PFSK-1 (cell line): ENCODE measurements at regions not wholly inside any gene's neighbourhood (a gene's known extent, or its start where the extent isn't known, plus 50 kb on each side); places are given as distances from the start of the nearest gene placed in this dataset.

Experiments
- POLR2AphosphoS5 ChIP-seq: IDR thresholded peaks from 2 replicates; pipeline ENCODE4 v1.6.1; 2012; ENCODE audit warnings: low read depth, mild to moderate bottlenecking, control low read depth, low read length, moderate library complexity
- SIN3A ChIP-seq: IDR thresholded peaks from 2 replicates; pipeline ENCODE4 v1.6.1; 2012; ENCODE audit warnings: mild to moderate bottlenecking, low read length, moderate library complexity, borderline replicate concordance; ENCODE audit not compliant: insufficient read depth
- TAF1 ChIP-seq: IDR thresholded peaks from 2 replicates; pipeline ENCODE4 v1.6.1; 2012; ENCODE audit warnings: low read length, control low read depth, borderline replicate concordance; ENCODE audit not compliant: insufficient read depth
- TF ChIP-seq, protein P1 (sequence below), 2 experiments: IDR thresholded peaks; 2 replicates each; pipeline versions ENCODE4 v1.6.1 to v1.8.0; 2011 to 2012; ENCODE audit warnings: low read depth in 2 of 2, low read length in 2 of 2, control low read depth in 1 of 2, inconsistent platforms in 1 of 2, mild to moderate bottlenecking in 1 of 2, moderate library complexity in 1 of 2; ENCODE audit not compliant: insufficient read depth in 1 of 2

DNA sequence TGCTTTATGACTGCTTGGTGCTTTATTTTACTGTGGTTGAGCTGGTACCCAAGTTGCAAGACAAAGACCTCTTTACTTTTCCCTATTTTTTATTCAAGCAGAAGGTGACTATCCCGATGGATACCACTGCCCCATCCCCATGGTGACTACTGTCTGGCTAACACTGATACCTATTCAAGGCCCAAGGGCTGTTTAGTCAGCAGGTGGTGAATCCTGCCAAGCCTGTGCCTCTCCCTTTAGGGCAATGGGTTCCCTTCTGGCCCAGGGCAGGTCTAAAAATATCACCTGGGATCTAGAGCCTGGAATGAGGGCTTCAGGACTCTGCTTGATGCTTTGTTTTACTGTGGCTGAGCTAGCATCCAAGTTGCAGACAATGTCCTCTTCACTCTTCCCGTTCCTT is 510.0 kb upstream of the GRAMD2B start:
- TF ChIP-seq POLR2AphosphoS5 (no peak), TAF1 (no peak), SIN3A (no peak)
- TF ChIP-seq, protein P1, sequence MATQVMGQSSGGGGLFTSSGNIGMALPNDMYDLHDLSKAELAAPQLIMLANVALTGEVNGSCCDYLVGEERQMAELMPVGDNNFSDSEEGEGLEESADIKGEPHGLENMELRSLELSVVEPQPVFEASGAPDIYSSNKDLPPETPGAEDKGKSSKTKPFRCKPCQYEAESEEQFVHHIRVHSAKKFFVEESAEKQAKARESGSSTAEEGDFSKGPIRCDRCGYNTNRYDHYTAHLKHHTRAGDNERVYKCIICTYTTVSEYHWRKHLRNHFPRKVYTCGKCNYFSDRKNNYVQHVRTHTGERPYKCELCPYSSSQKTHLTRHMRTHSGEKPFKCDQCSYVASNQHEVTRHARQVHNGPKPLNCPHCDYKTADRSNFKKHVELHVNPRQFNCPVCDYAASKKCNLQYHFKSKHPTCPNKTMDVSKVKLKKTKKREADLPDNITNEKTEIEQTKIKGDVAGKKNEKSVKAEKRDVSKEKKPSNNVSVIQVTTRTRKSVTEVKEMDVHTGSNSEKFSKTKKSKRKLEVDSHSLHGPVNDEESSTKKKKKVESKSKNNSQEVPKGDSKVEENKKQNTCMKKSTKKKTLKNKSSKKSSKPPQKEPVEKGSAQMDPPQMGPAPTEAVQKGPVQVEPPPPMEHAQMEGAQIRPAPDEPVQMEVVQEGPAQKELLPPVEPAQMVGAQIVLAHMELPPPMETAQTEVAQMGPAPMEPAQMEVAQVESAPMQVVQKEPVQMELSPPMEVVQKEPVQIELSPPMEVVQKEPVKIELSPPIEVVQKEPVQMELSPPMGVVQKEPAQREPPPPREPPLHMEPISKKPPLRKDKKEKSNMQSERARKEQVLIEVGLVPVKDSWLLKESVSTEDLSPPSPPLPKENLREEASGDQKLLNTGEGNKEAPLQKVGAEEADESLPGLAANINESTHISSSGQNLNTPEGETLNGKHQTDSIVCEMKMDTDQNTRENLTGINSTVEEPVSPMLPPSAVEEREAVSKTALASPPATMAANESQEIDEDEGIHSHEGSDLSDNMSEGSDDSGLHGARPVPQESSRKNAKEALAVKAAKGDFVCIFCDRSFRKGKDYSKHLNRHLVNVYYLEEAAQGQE (IDR thresholded peaks at IDR 0.05; ENCODE audit: insufficient read depth in 1 of 2, low read depth in 2 of 2, low read length in 2 of 2), result no peak
